ENCODE measurements at regions not wholly inside any gene's neighbourhood (a gene's known extent, or its start where the extent isn't known, plus 50 kb on each side); places are given as distances from the start of the nearest gene placed in this dataset.
A peak's percentile ranks its signal among the peaks of the same experiment; 100 is the strongest.

DNA sequence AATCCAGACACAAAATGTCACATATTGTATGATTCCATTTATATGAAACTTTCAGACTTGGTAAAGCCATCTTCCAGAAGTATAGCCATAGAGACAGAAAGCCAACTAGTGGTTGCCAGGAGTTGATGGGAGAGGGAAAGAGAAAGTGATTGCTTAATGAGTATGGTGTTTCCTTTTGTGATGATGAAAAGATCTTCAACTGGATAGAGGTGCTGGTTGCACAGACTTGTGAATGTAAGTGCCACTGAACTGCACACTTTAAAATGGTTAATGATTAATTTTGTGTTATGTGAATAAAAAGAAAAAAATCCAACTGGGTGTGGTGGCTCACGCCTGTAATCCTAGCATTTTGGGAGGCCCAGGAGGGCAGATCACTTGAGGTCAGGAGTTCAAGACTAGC, 135.3 kb upstream of the SLC1A4 start:
- TF ChIP-seq, protein P1, sequence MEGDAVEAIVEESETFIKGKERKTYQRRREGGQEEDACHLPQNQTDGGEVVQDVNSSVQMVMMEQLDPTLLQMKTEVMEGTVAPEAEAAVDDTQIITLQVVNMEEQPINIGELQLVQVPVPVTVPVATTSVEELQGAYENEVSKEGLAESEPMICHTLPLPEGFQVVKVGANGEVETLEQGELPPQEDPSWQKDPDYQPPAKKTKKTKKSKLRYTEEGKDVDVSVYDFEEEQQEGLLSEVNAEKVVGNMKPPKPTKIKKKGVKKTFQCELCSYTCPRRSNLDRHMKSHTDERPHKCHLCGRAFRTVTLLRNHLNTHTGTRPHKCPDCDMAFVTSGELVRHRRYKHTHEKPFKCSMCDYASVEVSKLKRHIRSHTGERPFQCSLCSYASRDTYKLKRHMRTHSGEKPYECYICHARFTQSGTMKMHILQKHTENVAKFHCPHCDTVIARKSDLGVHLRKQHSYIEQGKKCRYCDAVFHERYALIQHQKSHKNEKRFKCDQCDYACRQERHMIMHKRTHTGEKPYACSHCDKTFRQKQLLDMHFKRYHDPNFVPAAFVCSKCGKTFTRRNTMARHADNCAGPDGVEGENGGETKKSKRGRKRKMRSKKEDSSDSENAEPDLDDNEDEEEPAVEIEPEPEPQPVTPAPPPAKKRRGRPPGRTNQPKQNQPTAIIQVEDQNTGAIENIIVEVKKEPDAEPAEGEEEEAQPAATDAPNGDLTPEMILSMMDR (IDR thresholded peaks at IDR 0.05; ENCODE audit: low read depth, low read length, missing control alignments), result no peak
- no peak for DNase-seq (ENCODE audit: extremely low read depth, low read depth)
- no peak overlapping the region for H3K4me3 ChIP-seq (replicated peaks; ENCODE audit: low read depth, low read length)

DNA sequence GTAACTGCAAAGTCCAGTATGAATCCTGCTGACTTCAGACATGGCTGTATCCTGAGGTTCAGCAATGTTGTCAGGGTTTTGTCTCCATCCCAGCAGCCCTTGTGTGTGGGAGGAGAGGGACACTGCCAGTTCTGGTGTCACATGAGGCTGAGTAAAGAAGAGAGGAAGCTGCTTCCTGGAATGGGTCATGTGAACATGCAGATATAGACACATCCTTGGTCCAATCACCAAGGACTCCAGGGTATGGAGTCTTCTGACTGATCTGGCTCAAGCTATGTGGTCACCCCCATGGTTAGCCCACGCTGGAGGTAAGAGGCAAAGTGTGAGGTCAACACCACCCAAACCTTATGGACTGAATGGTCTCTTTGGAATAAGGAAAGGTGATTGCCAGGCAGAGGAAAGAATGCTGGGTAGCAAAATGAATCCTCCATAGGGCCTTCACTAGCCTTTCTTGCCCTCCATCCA, 134.4 kb upstream of the SLC1A4 start:
- DNase-seq (ENCODE audit: extremely low read depth, low read depth), result no peak
- TF ChIP-seq, protein P1 (IDR thresholded peaks at IDR 0.05; ENCODE audit: low read depth, low read length, missing control alignments), result no peak
- no peak overlapping the region for H3K4me3 ChIP-seq (replicated peaks; ENCODE audit: low read depth, low read length)

DNA sequence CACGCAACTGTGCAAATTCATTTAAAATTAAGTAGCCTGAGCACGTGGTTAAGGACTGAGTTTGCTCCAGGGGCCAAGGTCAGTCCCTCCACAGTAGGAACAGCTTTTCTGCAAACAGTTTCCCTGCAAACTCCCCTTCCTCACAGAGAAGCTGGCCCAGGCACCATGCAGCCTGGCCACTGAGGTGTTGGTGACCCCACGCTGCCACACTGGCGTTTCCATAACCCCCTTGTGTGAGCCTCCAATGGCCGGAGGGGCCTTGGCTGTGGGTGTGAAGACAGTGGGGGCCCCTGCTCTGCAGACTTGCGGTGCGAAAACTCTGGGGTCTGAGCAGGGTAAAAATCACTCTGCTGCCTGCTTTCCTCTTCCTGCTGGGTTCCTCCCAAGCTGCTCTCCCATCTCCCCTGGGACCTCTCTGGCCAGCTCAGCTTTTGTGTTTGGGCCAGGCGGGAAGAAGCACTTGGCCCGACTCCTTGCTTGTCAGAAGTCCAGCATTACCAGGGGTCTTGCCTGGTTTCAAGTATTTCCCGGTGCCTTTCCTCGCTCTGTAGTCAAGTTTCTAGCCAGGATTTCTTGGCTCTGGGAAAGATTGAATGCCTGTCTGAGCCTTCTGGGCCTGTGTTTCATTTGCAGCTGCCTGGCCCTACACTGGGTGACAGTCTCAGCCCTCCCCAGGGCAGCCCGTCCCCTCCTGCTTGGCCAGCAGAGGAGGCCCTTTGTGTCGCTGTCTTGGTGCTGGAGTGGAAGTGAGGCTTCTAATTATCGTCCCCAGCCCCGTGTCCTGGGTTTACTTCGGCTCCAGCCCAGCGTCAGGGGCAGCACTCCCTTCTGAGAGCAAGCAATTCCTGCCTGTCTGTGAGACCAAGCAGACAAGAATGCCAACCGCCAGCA, 131.4 kb upstream of the SLC1A4 start:
- TF ChIP-seq, protein P1 (IDR thresholded peaks at IDR 0.05; ENCODE audit: low read depth, low read length, missing control alignments), result no peak
- no peak for DNase-seq (ENCODE audit: extremely low read depth, low read depth)
- H3K4me3 ChIP-seq (replicated peaks; ENCODE audit: low read depth, low read length), result no peak overlapping the region

DNA sequence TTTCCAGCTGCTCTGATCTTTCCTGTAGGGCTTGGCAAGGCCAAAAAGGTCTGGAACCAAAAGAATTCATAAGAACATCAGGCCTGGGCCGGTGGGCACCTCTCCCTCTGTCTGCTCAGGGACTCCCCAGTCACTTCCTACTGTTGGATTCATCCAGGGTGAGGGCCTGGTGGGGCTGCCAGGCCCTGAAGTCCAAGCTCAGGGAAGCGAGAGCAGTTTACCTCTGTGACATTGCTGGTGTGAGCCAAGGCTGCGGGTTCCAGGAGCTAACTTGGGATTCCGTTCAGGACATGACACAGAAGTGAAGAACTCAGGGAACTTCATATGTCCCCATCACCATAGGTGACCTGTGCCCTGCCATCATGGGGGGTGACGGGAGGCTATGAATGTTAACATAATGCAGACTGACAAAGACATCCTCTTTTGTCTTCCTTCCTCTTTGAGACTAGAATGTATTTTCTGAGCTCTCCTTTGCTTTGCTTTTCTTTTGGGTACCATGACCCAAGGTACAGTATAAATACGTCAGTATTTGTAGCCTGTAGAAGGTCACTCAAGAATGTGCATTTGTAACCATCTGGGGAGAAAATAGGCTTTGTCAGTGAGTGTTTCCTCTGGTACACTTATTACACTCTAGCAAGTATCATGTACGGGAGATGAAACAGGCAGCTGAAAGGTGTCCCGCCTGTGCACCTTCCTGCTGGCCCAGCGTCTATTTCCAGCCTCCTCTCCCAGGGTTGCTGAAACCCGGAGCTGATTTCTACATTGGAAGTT, 130.5 kb upstream of the SLC1A4 start:
- TF ChIP-seq, protein P1 (IDR thresholded peaks at IDR 0.05; ENCODE audit: low read depth, low read length, missing control alignments), result no peak
- H3K4me3 ChIP-seq (replicated peaks; ENCODE audit: low read depth, low read length), result peak overlapping the region; percentile 37; the same call in 1 of the 2 replicates
- no peak for DNase-seq (ENCODE audit: extremely low read depth, low read depth)

DNA sequence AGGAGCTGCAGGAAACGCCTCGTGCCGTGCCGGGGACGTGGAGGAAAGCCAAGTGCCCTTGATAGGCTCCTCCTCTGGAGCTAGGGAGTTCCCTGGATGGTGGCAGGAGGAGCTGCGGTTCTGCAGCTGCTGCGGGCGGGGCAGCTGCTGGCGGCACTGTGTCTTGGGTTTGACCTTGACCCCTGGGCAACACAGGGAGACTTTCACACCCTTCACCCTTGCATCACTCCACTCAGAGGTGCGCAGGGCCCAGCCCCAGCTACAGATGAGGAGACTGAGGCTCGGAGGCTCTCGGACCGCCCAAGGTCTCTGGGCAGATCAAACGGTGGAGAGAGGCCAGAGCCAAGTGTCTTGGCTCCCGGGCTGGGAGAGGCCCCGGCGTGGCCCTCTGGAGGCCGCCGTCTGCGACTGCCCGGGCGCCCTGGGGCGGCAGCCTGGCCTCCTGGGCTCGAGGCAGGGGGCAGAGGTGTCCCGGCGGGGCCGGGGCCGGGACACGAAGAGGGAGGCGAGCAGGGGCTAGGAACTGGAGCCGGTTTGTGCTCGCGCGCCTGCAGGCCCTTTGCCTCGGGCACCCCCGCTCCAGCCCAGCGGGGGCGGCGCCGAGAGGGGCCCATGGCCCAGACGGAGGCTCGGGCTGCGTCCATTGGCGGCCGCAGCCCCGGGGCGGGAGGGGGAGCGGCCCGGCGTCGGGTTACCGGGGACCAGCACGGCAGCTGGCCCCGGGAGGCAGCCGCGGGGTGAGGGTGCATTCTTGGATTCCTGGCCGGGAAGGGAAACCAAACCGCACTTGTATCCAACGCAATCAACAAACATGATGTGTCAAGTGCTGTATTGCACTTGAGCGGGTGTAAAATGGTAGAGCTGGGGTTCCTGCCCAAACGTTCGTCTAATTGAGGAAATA, 129.6 kb upstream of the SLC1A4 start:
- TF ChIP-seq, protein P1 (IDR thresholded peaks at IDR 0.05; ENCODE audit: low read depth, low read length, missing control alignments), result no peak
- peak overlapping the region; percentile 37 for H3K4me3 ChIP-seq (replicated peaks; ENCODE audit: low read depth, low read length)
- DNase-seq (ENCODE audit: extremely low read depth, low read depth), result peak; percentile 78

DNA sequence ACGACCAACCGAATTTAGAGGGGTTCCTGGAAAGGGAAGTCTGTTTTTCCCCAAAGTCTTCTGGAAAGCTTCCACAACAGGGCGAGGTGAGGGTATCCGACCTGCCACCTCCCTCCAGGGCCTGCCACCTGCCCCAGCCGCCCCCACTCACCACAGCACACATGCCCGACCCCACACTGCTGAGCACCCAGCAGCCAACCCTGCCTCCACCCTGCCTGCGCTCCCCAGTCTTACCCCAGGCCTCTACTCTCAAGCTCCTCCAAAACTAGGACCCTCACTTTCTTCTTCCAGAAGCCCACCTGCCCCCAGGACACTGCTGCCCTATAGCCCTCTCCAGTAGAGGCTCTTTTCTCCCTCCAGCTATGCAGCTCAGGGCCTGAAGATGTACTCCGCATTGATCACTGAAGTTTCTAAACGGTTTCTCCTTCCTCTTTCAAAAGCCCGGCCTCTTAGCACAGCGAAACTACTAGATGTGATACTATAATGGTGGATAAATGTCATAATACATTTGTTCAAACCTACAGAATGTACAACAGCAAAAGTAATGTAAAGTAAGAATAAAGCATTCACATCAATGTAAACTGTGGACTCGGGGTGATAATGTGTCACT, 128.8 kb upstream of the SLC1A4 start:
- no peak for DNase-seq (ENCODE audit: extremely low read depth, low read depth)
- H3K4me3 ChIP-seq (replicated peaks; ENCODE audit: low read depth, low read length), result no peak overlapping the region
- TF ChIP-seq, protein P1 (IDR thresholded peaks at IDR 0.05; ENCODE audit: low read depth, low read length, missing control alignments), result no peak

Measured in HFF-Myc (cell line).